Astrocyte (in vitro differentiated cells and primary cell): ENCODE measurements at regions not wholly inside any gene's neighbourhood (a gene's known extent, or its start where the extent isn't known, plus 50 kb on each side); places are given as distances from the start of the nearest gene placed in this dataset.

ENCODE experiments used
- CTCF ChIP-seq: IDR thresholded peaks from 2 replicates; pipeline ENCODE4 v1.5.1; 2011; ENCODE audit warnings: low read depth, mild to moderate bottlenecking, inconsistent platforms, low read length, moderate library complexity; ENCODE audit not compliant: insufficient read depth
- EZH2 ChIP-seq: IDR thresholded peaks from 2 replicates; pipeline ENCODE4 v1.6.1; 2012; ENCODE audit warnings: mild to moderate bottlenecking, low read length, inconsistent platforms; ENCODE audit not compliant: insufficient read depth

GRCh38 chr7:88363249-88363648 is 56.6 kb upstream of the STEAP4 start:
- TF ChIP-seq CTCF (no peak), EZH2 (no peak)
